A673 (cell line): ENCODE measurements at regions not wholly inside any gene's neighbourhood (a gene's known extent, or its start where the extent isn't known, plus 50 kb on each side); places are given as distances from the start of the nearest gene placed in this dataset.
"Not testable (repeated sequence)": the region's sequence is repeated elsewhere in the genome, so short reads cannot be mapped to it uniquely, and the experiment has no call there.

Experiments used
- BruUV-seq: library from RNA; stranded (reverse); fragments of 400-500 nt; replicated peaks from 2 replicates; lab custom pipeline; 2021; lab: Mats Ljungman, UMichigan
- CTCF ChIA-PET: fragments of 300-600 bp; sonication (Branson Sonifier 250); formaldehyde crosslinking; loops from one replicate; lab custom pipeline; 2022; ENCODE audit warnings: antibody characterized with exemption; lab: Charles Lee
- POLR2A ChIA-PET: fragments of 300-600 bp; sonication (Branson Sonifier 250); formaldehyde crosslinking; loops from one replicate; lab custom pipeline; 2022; ENCODE audit warnings: antibody characterized with exemption; ENCODE audit not compliant: low non-redundant PET; lab: Charles Lee
- DNase-seq: peaks from one replicate; pipeline ENCODE4 v3.0.0-alpha.2; 2015; ENCODE audit warnings: low spot score
- H3K27ac ChIP-seq: fragments of 200-600 bp; sonication (generic); 2 replicates; pipeline ENCODE4 v1.5.1; 2016; ENCODE audit warnings: mixed run types, low read depth, mild to moderate bottlenecking, mixed read lengths, antibody characterized with exemption, low read length; ENCODE audit not compliant: poor library complexity, severe bottlenecking
- H3K27me3 ChIP-seq: fragments of 200-600 bp; sonication (generic); replicated peaks from 2 replicates; pipeline ENCODE4 v1.6.1; 2017; ENCODE audit warnings: mixed run types, low read depth, mild to moderate bottlenecking, mixed read lengths, antibody characterized with exemption, low read length; ENCODE audit not compliant: insufficient read depth, poor library complexity
- H3K36me3 ChIP-seq: fragments of 200-600 bp; sonication (generic); 2 replicates; pipeline ENCODE4 v1.6.1; 2016; ENCODE audit warnings: mixed run types, mild to moderate bottlenecking, mixed read lengths, antibody characterized with exemption, low read length; ENCODE audit not compliant: insufficient read depth, poor library complexity, severe bottlenecking
- H3K4me1 ChIP-seq: fragments of 200-600 bp; sonication (generic); 2 replicates; pipeline ENCODE4 v1.6.1; 2017; ENCODE audit warnings: mixed run types, mild to moderate bottlenecking, mixed read lengths, antibody characterized with exemption, low read length; ENCODE audit not compliant: insufficient read depth, poor library complexity, severe bottlenecking
- H3K4me3 ChIP-seq: fragments of 200-600 bp; sonication (generic); 2 replicates; pipeline ENCODE4 v1.5.1; 2016; ENCODE audit warnings: low read depth, mixed run types, mild to moderate bottlenecking, mixed read lengths, low read length; ENCODE audit not compliant: poor library complexity, severe bottlenecking
- H3K9me3 ChIP-seq: fragments of 200-600 bp; sonication (generic); 2 replicates; pipeline ENCODE4 v1.6.1; 2016; ENCODE audit warnings: mixed run types, low read depth, mild to moderate bottlenecking, mixed read lengths, antibody characterized with exemption, low read length; ENCODE audit not compliant: poor library complexity, severe bottlenecking
- EZH2 ChIP-seq: fragments of 200-600 bp; sonication (generic); IDR thresholded peaks from 2 replicates; pipeline ENCODE4 v1.6.1; 2017; ENCODE audit warnings: borderline replicate concordance, low read depth, mild to moderate bottlenecking, mixed read lengths, antibody characterized with exemption, low read length; ENCODE audit not compliant: poor library complexity, severe bottlenecking
- intact Hi-C: fragments of 100-400 bp; cut with micrococcal nuclease; formaldehyde crosslinking; loops from one replicate; pipeline ENCODE4 v1.10.0; 2022; ENCODE audit not compliant: unreplicated experiment
- TF ChIP-seq, protein P1 (sequence below): fragments of 300-800, 200-600 bp; sonication (generic); conservative IDR thresholded peaks from 2 replicates; pipeline ENCODE4 v1.5.1; 2017; ENCODE audit warnings: low read depth, mild to moderate bottlenecking, antibody characterized with exemption, low read length, moderate library complexity, mixed read lengths

DNA sequence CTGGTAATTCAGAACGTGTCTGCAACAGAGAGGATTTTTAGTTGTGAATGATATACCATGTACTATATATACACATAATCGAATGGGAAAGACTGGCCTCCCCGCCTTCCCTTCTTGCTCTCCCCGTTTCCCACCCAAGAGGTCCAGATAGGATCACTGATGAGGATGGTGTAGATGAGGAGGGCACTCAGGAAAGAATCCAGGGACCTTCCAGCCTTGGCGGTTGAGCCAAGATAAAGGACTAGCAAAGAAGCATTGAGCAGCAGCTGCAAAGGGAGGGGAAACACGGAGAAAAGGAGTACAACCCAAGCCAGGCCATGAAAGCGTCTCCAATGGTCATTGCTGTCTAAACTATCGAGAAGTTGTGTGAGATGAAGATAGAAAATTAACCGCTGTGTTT is 84.0 kb upstream of the EXOC2 start:
- Histone ChIP-seq H3K9me3 (no peaks in the 10 kb centered on the region), H3K4me1 (no peaks in the 10 kb centered on the region), H3K36me3 (no peaks in the 10 kb centered on the region), H3K27ac (no peak overlapping the region), H3K4me3 (no peak overlapping the region), H3K27me3 (peaks cover 16% of the 10 kb centered on the region)
- BruUV-seq = no TSS peak
- intact Hi-C loops = no loop called here
- CTCF ChIA-PET = no interaction called here
- POLR2A ChIA-PET = no interaction called here
- TF ChIP-seq EZH2 = no peak
- TF ChIP-seq, protein P1, sequence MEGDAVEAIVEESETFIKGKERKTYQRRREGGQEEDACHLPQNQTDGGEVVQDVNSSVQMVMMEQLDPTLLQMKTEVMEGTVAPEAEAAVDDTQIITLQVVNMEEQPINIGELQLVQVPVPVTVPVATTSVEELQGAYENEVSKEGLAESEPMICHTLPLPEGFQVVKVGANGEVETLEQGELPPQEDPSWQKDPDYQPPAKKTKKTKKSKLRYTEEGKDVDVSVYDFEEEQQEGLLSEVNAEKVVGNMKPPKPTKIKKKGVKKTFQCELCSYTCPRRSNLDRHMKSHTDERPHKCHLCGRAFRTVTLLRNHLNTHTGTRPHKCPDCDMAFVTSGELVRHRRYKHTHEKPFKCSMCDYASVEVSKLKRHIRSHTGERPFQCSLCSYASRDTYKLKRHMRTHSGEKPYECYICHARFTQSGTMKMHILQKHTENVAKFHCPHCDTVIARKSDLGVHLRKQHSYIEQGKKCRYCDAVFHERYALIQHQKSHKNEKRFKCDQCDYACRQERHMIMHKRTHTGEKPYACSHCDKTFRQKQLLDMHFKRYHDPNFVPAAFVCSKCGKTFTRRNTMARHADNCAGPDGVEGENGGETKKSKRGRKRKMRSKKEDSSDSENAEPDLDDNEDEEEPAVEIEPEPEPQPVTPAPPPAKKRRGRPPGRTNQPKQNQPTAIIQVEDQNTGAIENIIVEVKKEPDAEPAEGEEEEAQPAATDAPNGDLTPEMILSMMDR = no peak
- no peak for DNase-seq

DNA sequence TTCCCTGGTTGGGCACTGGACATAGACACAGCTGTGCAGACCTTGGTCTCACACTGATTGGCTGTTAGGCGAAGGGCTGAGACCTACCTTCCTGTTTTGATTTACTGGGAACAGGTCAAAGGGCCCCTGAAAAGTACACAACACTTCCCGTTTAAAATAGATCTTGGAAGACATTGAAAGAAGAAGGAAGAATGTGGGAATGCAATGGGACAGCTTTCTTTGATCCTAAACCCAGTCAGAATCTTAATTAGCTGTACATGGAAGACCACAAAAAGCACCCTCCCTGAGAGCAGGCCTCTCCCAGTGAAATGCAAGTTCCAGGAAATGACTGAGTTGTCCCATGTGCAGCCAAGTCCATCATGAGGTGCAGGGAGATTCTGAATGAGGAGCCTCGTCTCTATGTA is 83.6 kb upstream of the EXOC2 start:
- no peak for TF ChIP-seq EZH2
- TF ChIP-seq, protein P1 = no peak
- Histone ChIP-seq H3K36me3 (no peaks in the 10 kb centered on the region), H3K4me3 (no peak overlapping the region), H3K9me3 (no peaks in the 10 kb centered on the region), H3K4me1 (no peaks in the 10 kb centered on the region), H3K27me3 (peaks cover 16% of the 10 kb centered on the region), H3K27ac (no peak overlapping the region)
- intact Hi-C loops = no loop called here
- ChIA-PET CTCF (no interaction called here), POLR2A (no interaction called here)
- no TSS peak for BruUV-seq
- DNase-seq = no peak

DNA sequence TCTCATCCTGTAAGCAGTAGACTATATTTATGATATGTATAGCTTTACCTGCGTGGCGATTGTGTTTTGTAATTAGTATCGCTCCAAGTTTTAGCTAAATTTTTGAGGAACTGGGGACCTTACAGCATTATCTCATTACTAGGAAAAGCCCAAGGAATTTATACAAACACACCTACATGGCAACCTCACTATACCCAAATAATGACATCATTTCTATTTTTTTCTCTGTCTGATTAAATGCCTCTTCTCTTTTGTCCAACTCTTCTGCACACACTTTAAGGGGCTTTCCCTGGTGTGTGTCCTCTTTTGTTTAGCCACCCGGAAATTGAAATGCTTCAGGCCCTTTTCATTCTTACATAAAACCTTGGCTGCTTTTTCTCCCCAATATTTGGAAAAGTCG is 82.9 kb upstream of the EXOC2 start:
- no TSS peak for BruUV-seq
- Histone ChIP-seq H3K27me3 (peaks cover 16% of the 10 kb centered on the region), H3K4me1 (no peaks in the 10 kb centered on the region), H3K36me3 (no peaks in the 10 kb centered on the region), H3K27ac (no peak overlapping the region), H3K4me3 (no peak overlapping the region), H3K9me3 (no peaks in the 10 kb centered on the region)
- POLR2A ChIA-PET = no interaction called here
- intact Hi-C loops = no loop called here
- no peak for DNase-seq
- TF ChIP-seq, protein P1 = no peak
- TF ChIP-seq EZH2 = no peak
- CTCF ChIA-PET = no interaction called here

DNA sequence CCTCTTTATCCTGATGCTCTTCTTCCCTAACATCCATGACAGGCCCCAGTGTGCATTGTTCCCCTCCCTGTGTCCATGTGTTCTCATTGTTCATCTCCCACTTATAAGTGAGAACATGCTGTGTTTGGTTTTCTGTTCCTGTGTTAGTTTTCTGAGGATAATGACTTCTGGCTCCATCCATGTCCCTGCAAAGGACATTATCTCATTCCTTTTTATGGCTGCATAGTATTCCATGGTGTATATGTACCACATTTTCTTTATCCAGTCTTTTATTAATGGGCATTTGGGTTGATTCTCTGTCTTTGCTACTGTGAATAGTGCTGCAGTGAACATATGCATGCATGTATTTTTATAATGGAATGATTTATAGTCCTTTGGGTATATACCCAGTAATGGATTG is 78.7 kb upstream of the EXOC2 start:
- intact Hi-C loops, H3K36me3 ChIP-seq, POLR2A ChIA-PET, DNase-seq, H3K27ac ChIP-seq, H3K4me3 ChIP-seq, CTCF ChIA-PET, H3K4me1 ChIP-seq, BruUV-seq, H3K9me3 ChIP-seq: not testable (repeated sequence)
- H3K27me3 ChIP-seq = peaks cover 29% of the 10 kb centered on the region
